Coronary artery (tissue), 2 donors: ENCODE measurements at regions not wholly inside any gene's neighbourhood (a gene's known extent, or its start where the extent isn't known, plus 50 kb on each side); places are given as distances from the start of the nearest gene placed in this dataset.

Experiments used
- DNase-seq: peaks from one replicate; pipeline ENCODE4 v3.0.0-alpha.2; 2017; ENCODE audit warnings: low spot score
- H3K27ac ChIP-seq, 2 donors: fragments of 200-600 bp; sonication (generic); one replicate each; pipeline ENCODE4 v1.5.1; 2016 to 2019
- H3K4me3 ChIP-seq: fragments of 200-600 bp; sonication (generic); 2 replicates; pipeline ENCODE4 v1.5.1; 2016; ENCODE audit warnings: mild to moderate bottlenecking, moderate library complexity
- TF ChIP-seq, protein P1 (sequence below): fragments of 200-600 bp; sonication (generic); IDR thresholded peaks from one replicate; pipeline ENCODE4 v1.5.1; 2019; ENCODE audit warnings: antibody characterized with exemption

- TF ChIP-seq, protein P1, sequence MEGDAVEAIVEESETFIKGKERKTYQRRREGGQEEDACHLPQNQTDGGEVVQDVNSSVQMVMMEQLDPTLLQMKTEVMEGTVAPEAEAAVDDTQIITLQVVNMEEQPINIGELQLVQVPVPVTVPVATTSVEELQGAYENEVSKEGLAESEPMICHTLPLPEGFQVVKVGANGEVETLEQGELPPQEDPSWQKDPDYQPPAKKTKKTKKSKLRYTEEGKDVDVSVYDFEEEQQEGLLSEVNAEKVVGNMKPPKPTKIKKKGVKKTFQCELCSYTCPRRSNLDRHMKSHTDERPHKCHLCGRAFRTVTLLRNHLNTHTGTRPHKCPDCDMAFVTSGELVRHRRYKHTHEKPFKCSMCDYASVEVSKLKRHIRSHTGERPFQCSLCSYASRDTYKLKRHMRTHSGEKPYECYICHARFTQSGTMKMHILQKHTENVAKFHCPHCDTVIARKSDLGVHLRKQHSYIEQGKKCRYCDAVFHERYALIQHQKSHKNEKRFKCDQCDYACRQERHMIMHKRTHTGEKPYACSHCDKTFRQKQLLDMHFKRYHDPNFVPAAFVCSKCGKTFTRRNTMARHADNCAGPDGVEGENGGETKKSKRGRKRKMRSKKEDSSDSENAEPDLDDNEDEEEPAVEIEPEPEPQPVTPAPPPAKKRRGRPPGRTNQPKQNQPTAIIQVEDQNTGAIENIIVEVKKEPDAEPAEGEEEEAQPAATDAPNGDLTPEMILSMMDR, result no peak
- Histone ChIP-seq H3K4me3 (no peak overlapping the region), H3K27ac (no peak overlapping the region)
- no peak for DNase-seq
These were observed 518.9 kb upstream of the ADARB2 start for GRCh38 chr10:2256241-2256640.

DNA sequence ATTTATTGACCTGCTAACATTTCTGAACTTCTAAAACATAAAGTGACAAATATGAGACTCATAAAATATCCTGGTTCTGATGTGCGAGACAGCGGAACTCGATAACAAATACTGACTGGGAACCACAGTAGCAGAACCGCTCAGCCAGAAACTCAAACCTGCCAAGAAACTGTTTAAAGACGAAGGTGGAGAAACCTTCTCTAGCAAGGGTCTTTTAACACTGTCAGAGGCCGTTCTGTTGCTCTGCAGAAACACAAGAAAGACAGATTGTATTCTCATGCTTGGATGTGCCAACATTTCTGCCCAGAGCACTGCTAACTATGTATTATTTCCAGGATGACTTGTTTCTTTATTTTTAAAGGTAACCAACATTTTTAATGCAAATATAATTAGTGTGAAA is 514.8 kb upstream of the ADARB2 start:
- Histone ChIP-seq H3K27ac (no peak overlapping the region), H3K4me3 (no peak overlapping the region)
- DNase-seq, result no peak
- TF ChIP-seq, protein P1, result no peak

- Histone ChIP-seq H3K4me3 (no peak overlapping the region), H3K27ac (no peak overlapping the region)
- DNase-seq, result no peak
- TF ChIP-seq, protein P1, result no peak
These were observed 514.3 kb upstream of the ADARB2 start for GRCh38 chr10:2251631-2252030.

DNA sequence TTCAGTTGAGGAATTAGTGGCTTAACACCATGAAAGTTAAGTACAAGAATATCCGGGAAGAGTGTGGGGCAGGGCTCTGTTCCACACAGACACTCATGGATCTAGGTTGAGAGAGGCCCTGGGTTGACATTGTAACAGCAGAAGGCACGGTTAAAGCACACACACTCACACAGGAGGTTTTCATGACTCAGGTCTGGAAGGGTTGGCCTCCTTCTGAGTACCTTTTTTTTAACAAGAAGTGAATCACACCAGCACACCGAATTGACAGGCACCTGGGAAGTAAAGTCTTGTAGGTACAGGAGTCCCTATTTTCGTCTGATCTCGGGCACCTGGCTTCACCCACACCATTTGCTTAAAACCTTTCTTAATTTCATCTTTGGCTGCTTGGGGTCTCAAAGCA is 509.4 kb upstream of the ADARB2 start:
- DNase-seq, result no peak

DNA sequence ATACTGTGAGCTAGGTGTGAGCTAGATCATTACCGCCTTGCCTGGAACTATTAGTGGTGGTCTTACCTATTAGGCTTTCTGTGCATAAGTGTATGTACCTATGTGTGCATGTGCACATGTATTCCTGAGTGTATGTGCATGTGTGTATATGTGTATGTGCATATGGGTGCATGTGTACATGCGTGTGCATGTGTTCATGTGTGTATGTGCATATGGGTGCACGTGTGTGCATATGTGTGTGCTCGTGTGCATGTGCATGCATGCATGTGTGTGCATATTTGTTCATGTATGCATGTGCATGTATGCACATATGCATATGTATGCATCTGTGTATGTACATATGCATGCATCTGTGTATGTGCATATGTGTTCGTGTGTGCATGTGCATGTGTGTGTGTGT is 508.3 kb upstream of the ADARB2 start:
- Histone ChIP-seq H3K27ac (no peak overlapping the region), H3K4me3 (no peak overlapping the region)
- DNase-seq, result no peak
- TF ChIP-seq, protein P1, result no peak

More for the DNA sequence above, 509.4 kb upstream of the ADARB2 start:
- Histone ChIP-seq H3K27ac (no peak overlapping the region), H3K4me3 (no peak overlapping the region)
- TF ChIP-seq, protein P1, result no peak

GRCh38 chr10:2244471-2244870 is 507.1 kb upstream of the ADARB2 start:
- Histone ChIP-seq H3K27ac (no peak overlapping the region), H3K4me3 (no peak overlapping the region)
- TF ChIP-seq, protein P1, result no peak
- no peak for DNase-seq

DNA sequence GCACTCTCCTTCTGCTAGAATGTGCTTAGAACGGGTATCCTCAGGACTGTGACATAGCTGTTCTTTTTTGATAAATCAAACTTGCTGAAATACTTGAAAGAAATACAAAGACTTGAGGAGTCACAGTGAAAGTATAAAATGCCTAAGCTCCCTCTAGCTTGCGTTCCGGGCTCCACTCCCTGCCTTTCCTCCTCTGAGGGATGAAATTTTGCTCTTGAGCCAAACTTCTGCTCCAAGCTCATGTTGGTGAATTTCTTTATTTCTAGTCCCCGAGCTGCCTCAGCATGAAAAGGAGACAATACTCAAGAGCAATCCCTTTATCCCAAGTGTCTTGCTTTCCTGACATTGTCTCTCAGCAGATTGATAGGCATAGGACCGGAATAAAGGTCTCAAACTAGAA is 499.6 kb upstream of the ADARB2 start:
- no peak for DNase-seq
- Histone ChIP-seq H3K27ac (no peak overlapping the region), H3K4me3 (no peak overlapping the region)
- TF ChIP-seq, protein P1, result no peak
